Prostate gland (tissue), 2 donors: ENCODE measurements at regions not wholly inside any gene's neighbourhood (a gene's known extent, or its start where the extent isn't known, plus 50 kb on each side); places are given as distances from the start of the nearest gene placed in this dataset.

Source experiments
- POLR2A ChIP-seq: fragments of 450-650 bp; IDR thresholded peaks from one replicate; pipeline ENCODE4 v1.6.1; 2016; ENCODE audit warnings: antibody characterized with exemption, mild to moderate bottlenecking
- TF ChIP-seq, protein P1 (sequence below), 4 experiments: fragments of 200-600 bp in 2 of 4; fragments of 450-650 bp in 2 of 4; sonication (generic) in 2 of 4; IDR thresholded peaks; 1 replicate in 3 of 4; 2 replicates in 1 of 4; pipeline ENCODE4 v1.5.1; 2016 to 2019; ENCODE audit warnings: antibody characterized with exemption in 4 of 4, mild to moderate bottlenecking in 2 of 4, moderate library complexity in 2 of 4

DNA sequence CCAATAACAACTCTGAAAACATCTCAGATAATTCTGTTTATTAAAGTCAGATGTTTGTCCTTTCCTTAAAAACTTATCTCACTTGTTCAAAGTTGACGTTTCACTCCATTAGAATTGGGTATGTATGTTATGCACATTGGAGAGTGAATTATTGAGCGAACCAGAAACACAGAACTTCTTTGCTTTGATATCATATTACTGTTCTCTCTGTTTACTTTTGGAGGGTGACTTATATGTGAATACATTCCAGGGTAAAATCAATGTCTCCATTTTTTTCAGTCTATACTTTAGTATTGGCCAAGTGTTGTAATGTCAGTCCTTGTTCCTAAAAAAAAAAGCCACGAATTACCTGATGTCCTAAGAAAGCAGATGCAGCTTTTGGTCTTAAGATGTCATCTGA is 307.4 kb downstream of the CSNK1G3 start:
- TF ChIP-seq POLR2A: no peak
- TF ChIP-seq, protein P1, sequence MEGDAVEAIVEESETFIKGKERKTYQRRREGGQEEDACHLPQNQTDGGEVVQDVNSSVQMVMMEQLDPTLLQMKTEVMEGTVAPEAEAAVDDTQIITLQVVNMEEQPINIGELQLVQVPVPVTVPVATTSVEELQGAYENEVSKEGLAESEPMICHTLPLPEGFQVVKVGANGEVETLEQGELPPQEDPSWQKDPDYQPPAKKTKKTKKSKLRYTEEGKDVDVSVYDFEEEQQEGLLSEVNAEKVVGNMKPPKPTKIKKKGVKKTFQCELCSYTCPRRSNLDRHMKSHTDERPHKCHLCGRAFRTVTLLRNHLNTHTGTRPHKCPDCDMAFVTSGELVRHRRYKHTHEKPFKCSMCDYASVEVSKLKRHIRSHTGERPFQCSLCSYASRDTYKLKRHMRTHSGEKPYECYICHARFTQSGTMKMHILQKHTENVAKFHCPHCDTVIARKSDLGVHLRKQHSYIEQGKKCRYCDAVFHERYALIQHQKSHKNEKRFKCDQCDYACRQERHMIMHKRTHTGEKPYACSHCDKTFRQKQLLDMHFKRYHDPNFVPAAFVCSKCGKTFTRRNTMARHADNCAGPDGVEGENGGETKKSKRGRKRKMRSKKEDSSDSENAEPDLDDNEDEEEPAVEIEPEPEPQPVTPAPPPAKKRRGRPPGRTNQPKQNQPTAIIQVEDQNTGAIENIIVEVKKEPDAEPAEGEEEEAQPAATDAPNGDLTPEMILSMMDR (IDR thresholded peaks at IDR 0.05): no peak
